ENCODE measurements at regions not wholly inside any gene's neighbourhood (a gene's known extent, or its start where the extent isn't known, plus 50 kb on each side); places are given as distances from the start of the nearest gene placed in this dataset.

GRCh38 chr1:147842578-147842977 lies 60.0 kb upstream of the GJA8 start:
- no peak for TF ChIP-seq CTCF (IDR thresholded peaks at IDR 0.05; ENCODE audit: low read depth, low read length)
- no peak for TF ChIP-seq MAX (IDR thresholded peaks at IDR 0.05; ENCODE audit: low read depth, low read length)
- TF ChIP-seq POLR2A (IDR thresholded peaks at IDR 0.05; ENCODE audit: extremely low read depth, insufficient read length) = no peak
- no peak for TF ChIP-seq MYC (IDR thresholded peaks at IDR 0.05; ENCODE audit: low read depth, low read length)

Data from NB4 (cell line).